GM21381 (cell line): ENCODE measurements at regions not wholly inside any gene's neighbourhood (a gene's known extent, or its start where the extent isn't known, plus 50 kb on each side); places are given as distances from the start of the nearest gene placed in this dataset.

Source experiments
- ATAC-seq: cut with Tn5 transposase; IDR thresholded peaks from one replicate; pipeline ENCODE4 v1.9.1; 2021; ENCODE audit warnings: mild to moderate bottlenecking, moderate library complexity; ENCODE audit not compliant: unreplicated experiment

DNA sequence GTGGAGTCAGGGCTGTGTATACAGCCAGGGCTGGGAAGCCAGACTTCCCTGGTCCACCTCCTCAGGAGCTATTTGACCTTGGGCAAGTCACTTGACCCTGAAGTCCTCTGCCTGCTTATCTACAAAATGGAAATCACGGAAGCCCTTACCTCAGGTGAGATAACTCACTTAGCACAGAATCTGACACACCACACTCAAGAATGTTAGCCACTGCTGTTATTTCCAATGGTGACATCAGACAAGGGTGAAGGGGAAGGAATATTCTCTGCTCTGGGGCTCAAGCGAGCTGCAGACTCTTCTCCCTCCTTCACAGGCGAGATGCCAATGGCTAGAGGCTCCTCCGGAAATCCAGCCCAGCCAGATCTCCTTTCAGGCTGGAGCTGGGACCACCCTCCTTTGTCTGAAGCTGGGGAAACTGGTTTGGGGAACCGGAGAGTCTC lies 189.6 kb downstream of the HAUS1 start:
- no peak for ATAC-seq

DNA sequence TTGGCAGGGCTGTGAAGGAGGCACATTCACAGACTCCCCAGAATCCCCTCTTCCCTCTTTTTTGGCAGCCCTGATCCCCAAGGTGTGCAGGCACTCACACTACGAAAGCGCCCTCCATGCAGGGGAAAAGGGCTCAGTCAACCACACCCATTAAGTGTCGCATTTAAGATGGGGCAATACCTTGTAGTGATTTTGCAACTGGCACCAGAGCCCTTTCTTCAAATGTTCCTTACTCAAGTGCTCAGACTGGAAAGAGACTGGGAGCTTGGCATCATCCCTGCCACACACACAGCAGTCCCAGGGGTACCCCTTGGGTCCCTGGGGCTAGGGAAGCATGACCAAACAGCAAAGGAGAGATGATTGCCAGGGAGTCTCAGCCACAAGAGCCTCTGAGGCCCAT lies 190.1 kb downstream of the HAUS1 start:
- no peak for ATAC-seq

DNA sequence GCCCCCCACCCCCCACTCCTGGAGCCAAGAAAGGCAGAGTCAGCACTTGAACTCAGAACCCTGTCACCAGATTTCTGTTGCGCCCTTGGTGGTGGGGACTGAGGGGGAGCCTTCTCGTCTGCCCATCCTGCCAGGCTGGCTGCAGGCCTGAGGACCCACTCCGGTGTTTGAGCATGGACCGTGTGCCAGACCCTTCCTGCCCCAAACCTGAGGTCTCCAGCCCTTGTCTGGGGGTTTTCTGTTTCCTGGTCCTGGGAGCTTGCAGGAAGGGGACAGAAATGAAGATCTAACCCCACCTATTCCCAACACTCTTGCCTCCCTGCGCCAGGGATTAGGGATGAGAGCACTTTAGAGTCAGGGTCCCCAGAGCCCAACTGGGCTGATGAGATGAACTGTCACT lies 190.6 kb downstream of the HAUS1 start:
- no peak for ATAC-seq

DNA sequence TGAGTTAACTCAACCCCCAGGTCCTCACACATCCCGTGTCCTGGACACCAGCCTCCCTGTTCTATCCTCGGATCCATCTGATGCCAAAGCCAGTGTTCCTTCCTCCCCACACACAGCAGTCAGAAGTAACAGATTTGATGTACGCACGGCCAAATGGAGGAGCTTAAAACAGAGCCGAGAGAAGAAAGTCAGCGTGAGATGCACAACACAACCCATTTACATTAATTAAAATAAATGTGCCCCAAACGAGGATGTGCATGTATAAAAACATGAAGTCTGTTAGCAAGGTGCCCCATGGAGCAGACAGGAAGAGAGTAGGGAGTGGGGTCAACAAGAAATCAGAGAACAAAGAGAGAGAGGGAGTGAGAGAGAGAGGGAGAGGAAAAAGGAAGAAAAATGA lies 191.2 kb downstream of the HAUS1 start:
- no peak for ATAC-seq

DNA sequence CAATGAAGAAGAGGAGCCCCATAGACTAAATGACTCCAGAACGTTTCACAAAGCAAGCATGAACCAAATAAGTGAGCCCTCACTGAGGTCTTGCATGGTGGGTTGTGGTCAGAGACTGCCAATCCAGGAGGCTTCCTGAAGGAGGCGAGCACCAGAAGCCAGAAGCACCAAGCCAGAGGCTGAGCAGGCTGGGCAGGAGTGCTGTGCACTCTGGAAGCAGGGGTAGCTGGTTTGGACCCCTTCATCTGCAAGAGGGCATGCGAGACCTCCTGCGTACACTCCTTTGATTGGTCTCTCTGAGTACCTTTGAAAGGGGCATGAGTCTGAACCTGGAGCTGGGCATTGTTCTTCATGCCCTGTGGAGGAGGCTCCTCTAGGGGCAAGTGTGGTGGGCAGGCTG lies 192.5 kb downstream of the HAUS1 start:
- ATAC-seq: no peak

DNA sequence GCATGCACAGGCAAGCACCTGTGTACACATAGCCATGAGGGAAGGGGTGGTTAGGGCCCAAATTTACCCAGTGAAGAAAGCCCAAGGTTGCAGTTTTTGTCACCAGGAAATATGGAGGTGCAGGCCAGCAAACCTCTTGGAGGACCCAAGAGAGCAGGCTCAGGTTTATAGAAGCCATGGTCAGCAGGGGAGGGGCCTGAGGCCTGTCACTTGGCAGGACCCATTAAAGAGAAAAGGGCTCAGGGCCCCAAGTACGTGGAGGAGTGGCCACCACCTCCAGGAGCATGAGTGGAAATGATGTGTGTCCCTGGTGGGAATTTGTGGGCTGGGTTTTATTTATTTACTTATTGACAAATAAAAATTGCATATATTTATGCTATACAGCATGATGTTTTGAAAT lies 192.9 kb downstream of the HAUS1 start:
- ATAC-seq: no peak

DNA sequence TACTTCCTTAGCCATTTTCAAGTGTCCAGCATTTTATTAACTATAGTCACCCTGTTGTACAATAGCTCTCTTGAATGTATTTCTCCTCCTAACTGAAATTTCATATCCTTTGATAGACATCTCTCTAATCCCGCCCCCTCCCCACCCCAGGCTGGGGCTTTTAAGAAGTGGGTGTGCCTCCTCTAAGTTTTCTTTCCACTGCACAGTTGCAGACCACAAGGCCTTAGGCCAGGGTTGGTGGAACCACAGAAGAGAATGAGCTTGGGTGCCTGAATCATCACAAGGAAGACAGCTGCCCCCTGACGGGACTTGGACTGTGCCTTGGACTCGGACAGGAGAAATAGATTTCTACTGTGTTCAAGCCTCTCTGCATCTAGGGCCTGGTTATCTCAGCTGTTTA lies 193.4 kb downstream of the HAUS1 start:
- no peak for ATAC-seq

DNA sequence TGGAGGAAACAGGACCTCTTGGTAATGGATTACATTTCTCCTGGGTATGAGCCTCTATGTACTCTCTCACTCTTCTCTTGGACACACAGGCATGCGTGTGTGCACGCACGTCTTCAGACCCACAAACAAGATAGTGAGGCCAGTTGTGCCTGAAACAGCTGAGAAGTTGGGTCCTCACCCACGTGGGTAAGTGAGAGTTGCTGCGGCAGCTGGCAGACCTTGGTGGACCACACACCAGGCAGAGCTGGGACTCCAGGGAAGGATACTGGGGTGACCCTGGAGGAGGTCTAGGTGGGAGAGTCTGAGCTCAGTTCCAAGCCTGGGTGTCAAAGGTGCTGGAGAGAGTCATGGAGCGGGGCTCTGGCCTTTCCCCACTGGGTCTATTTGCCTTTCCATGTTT lies 194.3 kb downstream of the HAUS1 start:
- ATAC-seq: no peak

DNA sequence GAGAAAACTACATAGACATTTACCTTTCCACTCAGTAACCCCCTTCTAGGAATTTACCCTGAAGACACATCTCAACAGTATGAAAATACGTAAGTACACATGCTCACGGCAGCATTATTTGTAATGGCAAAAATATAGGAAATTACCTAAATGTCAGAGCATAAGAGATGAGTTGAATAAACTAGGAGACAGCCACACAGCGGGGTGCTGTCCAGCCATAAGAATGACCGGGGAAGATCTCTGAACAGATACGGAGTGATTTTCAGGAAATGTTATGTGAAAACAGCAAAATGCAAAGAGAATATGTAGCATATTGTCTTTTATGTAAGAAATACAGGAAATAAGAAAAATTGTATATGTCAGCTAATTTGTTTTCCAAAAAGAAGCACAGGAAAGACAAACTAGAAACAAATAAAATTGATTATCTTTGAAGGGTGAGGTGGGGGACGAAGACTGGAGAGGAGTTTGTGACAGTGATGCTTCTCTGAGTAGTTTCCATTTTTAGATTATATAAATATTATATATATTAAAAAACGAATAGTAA lies 195.4 kb downstream of the HAUS1 start:
- ATAC-seq: no peak

DNA sequence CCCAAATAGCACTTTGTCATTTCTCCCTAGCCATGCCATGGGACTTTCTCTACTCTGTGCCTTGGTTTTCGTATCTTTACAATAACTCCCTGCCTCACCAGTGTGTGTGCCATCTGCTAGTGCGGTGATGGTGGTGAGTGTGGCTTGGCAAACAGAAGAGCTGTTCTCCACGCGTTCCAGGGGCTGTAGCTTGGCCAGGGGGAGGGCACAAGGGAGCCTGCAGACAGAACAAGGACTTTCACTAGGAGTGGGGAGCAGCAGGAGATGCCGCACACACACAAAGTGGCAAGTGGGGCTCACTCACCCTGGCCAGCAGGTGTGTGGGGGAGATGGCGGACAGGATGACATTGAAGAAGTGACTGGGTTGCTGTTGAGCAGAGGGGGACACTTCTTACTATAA lies 196.9 kb downstream of the HAUS1 start:
- no peak for ATAC-seq

DNA sequence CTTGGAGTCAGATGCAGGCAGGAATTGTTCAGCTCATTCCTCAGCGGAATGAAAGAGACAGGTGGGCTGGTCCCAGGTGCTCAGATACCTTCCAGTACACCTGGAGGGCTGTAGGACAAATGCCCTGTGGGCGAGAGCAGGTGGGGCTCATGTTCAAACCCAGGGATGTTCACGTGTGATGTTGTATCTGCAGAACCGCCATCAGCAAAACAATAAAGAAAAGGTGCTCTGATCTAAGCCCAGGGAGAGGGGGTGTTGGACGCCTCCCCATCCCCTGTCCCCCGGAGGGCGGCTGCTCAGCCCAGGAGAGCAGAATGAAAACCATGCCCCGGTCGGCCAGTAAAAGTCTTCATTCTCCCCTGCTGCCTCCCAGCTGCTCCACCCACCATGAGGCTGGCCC lies 197.4 kb downstream of the HAUS1 start:
- no peak for ATAC-seq

DNA sequence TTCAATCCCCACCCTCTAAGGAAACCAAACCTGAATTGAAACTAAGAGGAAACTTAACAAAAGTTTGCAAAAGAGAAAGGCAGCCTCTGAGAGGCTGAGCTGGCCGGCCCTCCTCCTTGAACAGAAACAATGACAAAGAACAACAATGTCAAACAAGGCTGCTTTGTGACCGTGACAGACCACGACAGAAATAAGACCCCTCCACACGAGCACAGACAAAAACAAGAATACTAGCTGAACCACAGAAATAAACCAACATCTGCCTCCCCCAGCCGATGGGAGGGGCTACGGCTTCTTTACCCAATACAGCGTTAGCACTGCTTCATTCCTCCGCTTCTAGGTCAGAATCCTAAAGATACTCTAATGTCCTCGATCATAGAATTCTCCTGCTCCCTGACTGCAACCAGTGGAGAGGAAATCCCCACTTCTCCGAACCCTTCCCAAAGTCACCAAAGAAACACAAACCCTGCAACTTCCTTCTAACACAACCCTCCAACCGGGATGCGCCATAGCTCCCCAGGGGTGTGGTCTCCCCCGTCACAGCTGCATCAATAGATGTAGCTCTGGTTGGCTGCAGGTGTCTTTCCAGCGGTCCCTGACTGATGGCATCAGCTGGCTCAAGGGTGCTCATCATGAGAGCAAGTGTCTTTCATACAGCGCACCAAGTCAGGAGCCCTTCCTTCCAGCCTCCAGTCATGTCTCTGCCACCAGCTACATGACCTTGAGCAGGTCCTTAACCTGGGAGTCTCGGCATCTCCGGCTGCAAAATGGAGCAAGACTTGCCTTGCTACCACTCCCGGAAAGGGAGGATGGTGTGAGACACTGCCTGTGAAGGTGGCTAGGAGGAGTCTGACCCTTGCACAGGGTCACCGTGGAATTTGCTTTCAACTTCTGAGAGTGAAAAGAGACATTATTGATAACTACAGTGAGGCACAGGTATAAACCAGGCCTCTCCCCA lies 198.6 kb downstream of the HAUS1 start:
- no peak for ATAC-seq

DNA sequence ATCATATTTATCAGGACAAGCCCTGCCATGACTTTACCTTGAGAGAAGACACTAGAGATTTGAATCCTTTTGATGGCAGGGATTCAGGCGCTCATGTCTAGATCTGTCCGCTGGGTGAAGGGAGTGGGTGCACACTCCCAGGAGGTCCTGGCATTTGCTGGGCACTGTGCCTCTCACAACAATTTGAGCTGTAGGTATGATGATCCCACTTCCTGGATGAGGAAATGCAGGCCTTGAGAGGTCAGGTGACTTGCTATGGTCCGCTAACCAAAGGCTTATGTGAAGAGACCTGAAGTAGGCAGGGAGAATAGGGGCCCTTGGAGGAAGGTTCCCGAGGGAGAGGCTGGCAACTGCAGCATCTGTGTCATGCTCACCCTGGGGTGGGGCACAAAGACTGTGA lies 206.1 kb downstream of the HAUS1 start:
- ATAC-seq: no peak

DNA sequence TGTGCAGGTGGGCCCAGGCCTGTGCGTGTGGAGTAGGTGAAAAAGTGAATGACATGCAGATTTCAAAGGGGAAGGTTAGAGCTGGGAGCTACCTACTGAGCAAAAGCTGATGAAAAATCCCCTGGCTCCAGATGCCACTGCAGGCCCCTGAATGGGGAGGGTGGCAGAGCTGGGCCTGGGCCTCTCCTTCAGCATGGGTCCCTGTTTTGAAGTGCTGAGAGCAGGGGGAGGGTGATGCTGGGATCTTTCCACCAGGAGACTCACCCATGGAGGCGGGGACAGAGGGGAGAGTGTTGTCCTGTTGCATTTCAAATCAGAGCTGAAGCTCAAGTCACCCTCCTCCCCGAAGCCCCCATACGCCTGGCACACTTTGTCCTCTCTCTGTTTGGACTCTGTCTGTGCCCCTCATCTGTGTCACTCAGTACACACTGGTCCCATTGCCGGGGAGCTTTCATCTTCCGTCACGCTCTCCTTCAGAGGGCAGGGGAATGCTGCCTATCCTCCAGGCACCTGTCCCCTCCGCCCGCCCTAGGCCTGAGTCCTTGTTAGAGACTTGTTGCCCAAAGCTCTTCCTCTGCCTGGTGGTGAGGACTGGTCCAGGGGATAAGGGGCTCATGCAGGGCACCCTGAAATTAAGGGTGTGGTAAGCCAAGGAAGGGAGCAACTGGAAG lies 206.6 kb downstream of the HAUS1 start:
- no peak for ATAC-seq

DNA sequence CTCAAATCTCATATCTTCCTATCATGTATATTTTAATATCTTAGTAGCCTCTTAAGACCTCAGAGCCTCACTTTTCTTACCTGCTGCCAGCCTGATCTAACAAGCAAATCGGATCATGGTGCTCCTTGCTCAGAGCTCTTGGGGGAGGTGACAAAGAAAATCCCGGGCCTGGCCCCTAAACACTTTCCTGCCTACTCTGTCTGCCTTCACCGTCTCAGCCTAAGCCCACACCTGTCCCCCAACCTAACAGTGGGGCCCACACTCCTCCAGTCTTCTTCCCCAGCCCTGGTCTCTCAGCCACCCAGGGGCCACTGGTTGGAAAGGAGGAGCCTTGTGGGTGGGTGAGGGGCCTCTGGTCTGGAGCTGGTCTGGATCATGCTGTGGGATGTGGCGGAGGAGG lies 207.3 kb downstream of the HAUS1 start:
- no peak for ATAC-seq

DNA sequence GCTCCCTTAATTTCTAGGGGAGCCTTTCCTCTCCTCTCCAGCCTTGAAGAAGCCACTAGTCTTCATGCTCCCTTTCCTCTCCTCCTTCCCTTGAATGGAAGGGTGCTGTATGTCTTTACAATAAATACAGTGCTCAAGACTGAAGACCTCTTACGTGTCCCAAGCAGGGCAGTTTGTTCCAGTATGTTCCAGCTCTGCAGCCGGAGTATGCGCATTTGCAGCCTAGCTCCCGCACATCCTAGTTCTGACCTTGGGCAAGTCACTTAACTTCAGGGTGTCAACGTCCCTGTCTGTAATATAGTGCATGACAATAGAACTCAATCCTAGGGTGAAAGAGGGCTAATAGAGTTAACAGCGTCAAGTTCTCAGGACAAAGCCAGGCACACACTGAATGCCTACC lies 208.0 kb downstream of the HAUS1 start:
- ATAC-seq: no peak

DNA sequence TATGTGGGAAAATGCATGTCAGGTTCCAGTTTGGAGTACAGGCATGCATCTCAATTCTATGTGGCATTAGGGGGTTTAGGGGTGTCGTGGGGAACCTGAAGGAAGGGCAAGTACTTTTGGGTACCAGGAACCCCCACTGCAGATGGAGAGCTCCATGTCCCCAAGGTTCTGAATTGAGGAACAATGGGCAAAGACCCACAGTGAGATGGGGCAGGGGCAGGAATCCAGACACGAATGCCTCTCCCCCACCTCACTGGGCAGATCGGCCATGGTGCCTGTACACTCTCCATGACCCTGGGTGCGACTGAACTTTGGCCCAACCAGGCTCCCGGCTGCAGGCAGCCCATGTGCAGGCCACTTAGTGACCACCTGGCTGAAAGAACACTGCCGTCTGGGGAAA lies 209.3 kb downstream of the HAUS1 start:
- no peak for ATAC-seq

DNA sequence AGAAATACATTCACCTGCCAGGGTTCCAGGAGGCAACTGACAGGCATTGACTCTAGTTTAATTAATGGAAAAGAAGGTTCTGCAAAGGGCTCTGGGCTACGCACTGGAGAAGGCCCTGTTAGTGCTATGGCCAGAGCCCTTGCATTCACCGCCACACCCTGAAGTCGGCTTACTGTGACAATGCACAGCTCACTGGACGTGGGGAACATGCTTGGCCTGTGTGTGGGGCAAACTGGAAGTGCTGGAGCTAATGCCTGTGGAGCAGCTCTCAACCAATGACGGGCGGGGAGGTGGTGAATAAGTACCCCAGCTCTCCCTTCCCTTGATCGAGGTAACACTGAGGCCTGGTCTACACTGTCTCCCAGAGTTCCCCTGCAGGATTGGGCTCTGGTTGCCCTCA lies 209.8 kb downstream of the HAUS1 start:
- no peak for ATAC-seq

DNA sequence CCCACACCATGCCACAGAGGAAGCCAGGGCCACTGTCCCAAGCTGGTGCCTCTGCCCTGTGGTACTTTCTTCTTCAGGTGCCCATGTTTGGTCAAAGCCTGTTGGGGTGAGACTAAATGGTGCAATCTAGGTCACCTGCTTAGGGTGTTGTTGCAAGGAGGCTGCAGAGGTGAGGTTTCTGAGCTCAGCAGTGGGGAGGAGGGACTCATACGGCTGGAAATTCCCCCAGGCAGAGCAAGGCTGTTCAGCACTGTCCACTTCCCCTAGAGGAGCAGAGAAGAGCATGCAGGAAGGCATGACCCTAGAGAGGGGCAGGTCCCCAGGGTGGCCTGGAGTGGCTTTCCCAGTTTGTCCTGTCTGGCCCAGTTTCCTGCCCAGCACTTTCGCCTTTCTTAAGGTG lies 211.0 kb downstream of the HAUS1 start:
- no peak for ATAC-seq

DNA sequence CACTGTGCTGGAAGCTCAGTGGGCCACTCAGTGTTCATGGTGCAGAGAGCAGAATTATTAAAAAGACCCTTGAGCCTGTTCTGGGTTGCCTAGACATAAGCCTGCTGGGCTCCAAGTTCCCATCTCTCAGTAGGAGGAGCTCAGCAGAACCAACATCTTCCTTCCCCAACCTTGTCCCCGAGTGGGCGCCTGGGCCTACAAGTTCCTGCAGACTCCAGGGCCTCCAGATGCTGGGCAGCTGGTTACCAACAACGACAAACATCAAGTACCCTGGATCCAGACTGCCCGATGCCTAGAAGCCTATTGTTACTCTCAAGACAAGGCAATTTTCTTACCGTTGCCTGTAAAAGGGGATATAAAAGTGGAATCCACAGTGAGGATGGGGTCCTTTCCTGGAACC lies 214.2 kb downstream of the HAUS1 start:
- ATAC-seq: no peak

DNA sequence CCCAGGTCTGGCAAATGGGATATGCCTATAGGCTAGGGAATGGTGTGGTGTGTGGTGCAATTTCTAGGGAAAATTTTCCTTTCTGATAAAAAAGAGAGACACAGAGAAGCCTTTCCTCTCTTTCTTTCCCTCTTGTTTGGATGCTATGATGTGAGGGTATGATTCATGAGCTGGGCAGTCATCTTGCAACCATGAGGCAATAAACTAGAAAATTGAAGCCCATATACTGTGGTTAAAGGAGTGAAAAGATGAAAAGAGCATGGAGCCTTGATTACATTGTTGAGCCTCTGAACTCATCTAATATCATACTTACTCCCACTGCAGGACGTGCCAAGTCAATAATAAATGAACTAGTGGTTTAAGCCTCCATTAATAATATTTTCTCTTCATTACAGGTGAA lies 215.6 kb downstream of the HAUS1 start:
- no peak for ATAC-seq

DNA sequence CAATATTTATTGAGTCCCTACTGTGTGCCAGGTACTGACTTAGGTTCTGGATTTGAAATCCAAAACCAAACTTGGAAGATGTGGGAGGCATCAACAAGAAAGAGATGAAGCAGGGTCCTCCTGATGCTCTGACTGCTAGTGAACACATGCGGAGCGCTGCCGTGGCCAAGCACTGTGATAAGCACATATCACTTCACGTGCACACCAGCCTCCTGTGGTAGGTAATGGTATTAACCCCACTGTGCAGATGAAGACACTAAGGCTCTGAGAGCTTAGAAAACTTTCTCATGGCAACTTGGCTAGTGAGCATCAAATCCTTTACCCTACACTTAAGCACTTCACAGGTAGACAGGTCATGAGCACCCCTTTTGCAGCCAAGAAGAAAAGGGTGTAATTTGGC lies 216.1 kb downstream of the HAUS1 start:
- ATAC-seq: no peak
